ENCODE measurements at regions not wholly inside any gene's neighbourhood (a gene's known extent, or its start where the extent isn't known, plus 50 kb on each side); places are given as distances from the start of the nearest gene placed in this dataset.

DNA sequence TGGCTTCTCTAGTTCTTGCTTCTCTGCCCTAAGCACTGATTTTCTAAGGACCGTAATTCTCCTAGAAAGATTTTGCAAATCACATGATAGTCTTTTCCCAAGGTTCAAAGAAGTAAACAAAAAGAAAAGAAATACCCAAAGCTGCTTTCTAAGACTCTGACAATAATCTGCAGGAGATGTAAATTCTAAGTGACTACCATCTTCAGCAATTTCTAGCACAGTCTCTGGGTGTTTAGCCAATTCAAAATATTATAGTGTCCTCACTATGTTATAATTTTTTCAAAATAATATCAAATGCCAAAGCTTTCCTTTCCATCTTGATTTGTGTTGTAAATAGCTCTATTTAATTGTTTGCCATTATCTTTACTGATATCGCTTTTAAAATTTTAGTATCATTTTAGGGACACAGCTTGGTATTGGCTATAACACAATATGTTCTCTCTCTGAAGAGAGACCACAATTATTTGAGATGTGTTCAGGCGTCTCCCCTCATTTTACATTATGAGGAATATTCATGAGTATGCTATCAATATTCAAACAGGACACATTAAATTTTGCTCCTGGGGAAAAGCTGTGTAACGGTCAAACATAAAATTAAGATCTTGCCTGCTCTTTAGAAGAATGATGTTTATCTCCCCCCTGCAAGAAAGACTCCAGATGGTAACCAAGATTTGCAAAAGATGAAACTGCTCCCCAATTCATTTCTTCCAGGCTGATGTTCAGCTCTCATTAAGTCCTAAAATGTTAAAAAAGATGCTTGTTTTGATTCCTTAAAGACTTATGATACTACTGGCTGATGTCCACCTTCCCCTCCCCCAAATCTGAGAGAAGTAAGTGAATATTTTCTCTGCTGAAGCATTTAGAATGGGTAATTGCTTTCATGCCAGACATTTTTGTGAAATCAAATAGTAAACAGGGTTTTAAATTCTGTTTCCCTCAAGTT is 191.9 kb upstream of the WDR11 start:
- Histone ChIP-seq H3K4me2 (ENCODE audit: low read length) (no peak overlapping the region), H2AFZ (ENCODE audit: low read depth, low read length) (no peak overlapping the region), H3K9me3 (ENCODE audit: insufficient read depth, low read length) (no peaks in the 10 kb centered on the region), H3K79me2 (ENCODE audit: low read length) (no peaks in the 10 kb centered on the region), H3K36me3 (replicated peaks; ENCODE audit: low read depth, low read length) (no peaks in the 10 kb centered on the region), H3K9ac (ENCODE audit: low read length) (no peak overlapping the region), H3K27ac (ENCODE audit: low read length) (no peak overlapping the region), H3K4me1 (ENCODE audit: low read length) (no peaks in the 10 kb centered on the region), H3K4me3 (ENCODE audit: low read length) (no peak overlapping the region), H4K20me1 (ENCODE audit: insufficient read depth, low read length) (no peaks in the 10 kb centered on the region), H3K27me3 (ENCODE audit: low read depth, low read length) (no peaks in the 10 kb centered on the region)
- TF ChIP-seq EZH2phosphoT487 (IDR thresholded peaks at IDR 0.05; ENCODE audit: low read depth), result no peak
- TF ChIP-seq, protein P1, sequence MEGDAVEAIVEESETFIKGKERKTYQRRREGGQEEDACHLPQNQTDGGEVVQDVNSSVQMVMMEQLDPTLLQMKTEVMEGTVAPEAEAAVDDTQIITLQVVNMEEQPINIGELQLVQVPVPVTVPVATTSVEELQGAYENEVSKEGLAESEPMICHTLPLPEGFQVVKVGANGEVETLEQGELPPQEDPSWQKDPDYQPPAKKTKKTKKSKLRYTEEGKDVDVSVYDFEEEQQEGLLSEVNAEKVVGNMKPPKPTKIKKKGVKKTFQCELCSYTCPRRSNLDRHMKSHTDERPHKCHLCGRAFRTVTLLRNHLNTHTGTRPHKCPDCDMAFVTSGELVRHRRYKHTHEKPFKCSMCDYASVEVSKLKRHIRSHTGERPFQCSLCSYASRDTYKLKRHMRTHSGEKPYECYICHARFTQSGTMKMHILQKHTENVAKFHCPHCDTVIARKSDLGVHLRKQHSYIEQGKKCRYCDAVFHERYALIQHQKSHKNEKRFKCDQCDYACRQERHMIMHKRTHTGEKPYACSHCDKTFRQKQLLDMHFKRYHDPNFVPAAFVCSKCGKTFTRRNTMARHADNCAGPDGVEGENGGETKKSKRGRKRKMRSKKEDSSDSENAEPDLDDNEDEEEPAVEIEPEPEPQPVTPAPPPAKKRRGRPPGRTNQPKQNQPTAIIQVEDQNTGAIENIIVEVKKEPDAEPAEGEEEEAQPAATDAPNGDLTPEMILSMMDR (IDR thresholded peaks at IDR 0.05; ENCODE audit: low read depth, low read length), result no peak

DNA sequence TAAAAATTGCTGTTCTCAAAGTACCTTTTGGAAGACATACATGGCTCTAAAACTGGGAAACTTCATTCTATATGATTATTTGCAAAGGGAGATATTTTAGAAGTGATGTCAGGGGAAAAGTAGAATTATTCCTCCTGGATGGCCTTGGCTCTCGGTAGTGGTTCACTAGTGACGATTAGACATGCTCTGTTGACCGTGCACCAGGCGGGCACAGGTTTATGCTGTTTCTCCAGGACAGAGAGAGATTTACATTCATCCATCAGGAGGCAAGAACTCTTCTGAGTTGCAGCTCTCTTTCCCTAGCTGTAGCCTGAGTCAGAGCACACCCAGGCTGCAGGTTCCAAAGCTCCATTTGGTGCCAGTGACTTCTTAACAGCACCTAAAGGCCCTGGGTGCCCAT is 184.9 kb upstream of the WDR11 start:
- Histone ChIP-seq H3K27me3 (ENCODE audit: low read depth, low read length) (no peaks in the 10 kb centered on the region), H3K36me3 (replicated peaks; ENCODE audit: low read depth, low read length) (no peaks in the 10 kb centered on the region), H3K27ac (ENCODE audit: low read length) (no peak overlapping the region), H3K9ac (ENCODE audit: low read length) (no peak overlapping the region), H2AFZ (ENCODE audit: low read depth, low read length) (no peak overlapping the region), H3K9me3 (ENCODE audit: insufficient read depth, low read length) (no peaks in the 10 kb centered on the region), H3K4me1 (ENCODE audit: low read length) (no peaks in the 10 kb centered on the region), H3K79me2 (ENCODE audit: low read length) (no peaks in the 10 kb centered on the region), H3K4me3 (ENCODE audit: low read length) (no peak overlapping the region), H3K4me2 (ENCODE audit: low read length) (no peak overlapping the region), H4K20me1 (ENCODE audit: insufficient read depth, low read length) (no peaks in the 10 kb centered on the region)
- no peak for TF ChIP-seq EZH2phosphoT487 (IDR thresholded peaks at IDR 0.05; ENCODE audit: low read depth)
- TF ChIP-seq, protein P1 (IDR thresholded peaks at IDR 0.05; ENCODE audit: low read depth, low read length), result no peak

DNA sequence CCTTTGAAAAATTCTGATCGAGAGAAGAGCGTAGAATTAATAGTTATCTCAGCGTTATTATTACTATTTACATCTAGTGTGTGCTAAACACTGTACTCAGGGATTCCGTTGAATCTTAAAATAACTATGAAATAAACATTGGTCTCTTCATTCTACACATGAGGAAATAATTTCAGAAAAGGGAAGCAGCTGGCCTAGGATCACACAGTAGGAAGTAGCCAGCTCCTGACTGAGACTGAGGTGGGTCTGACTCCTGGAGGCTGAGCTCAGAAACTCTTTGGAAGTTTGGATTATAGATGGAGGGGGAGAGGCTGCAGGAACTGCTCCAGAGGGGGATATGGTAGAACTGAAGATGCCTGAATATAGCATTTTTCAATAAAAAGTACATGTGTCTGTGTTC is 183.9 kb upstream of the WDR11 start:
- TF ChIP-seq, protein P1 (IDR thresholded peaks at IDR 0.05; ENCODE audit: low read depth, low read length), result no peak
- TF ChIP-seq EZH2phosphoT487 (IDR thresholded peaks at IDR 0.05; ENCODE audit: low read depth), result no peak
- H3K4me1 ChIP-seq (ENCODE audit: low read length), result no peaks in the 10 kb centered on the region
- H3K9ac ChIP-seq (ENCODE audit: low read length), result no peak overlapping the region
- H3K9me3 ChIP-seq (ENCODE audit: insufficient read depth, low read length), result no peaks in the 10 kb centered on the region
- no peak overlapping the region for H3K27ac ChIP-seq (ENCODE audit: low read length)
- H3K27me3 ChIP-seq (ENCODE audit: low read depth, low read length), result no peaks in the 10 kb centered on the region
- no peaks in the 10 kb centered on the region for H3K36me3 ChIP-seq (replicated peaks; ENCODE audit: low read depth, low read length)
- H3K79me2 ChIP-seq (ENCODE audit: low read length), result no peaks in the 10 kb centered on the region
- no peak overlapping the region for H3K4me3 ChIP-seq (ENCODE audit: low read length)
- no peaks in the 10 kb centered on the region for H4K20me1 ChIP-seq (ENCODE audit: insufficient read depth, low read length)
- no peak overlapping the region for H3K4me2 ChIP-seq (ENCODE audit: low read length)
- no peak overlapping the region for H2AFZ ChIP-seq (ENCODE audit: low read depth, low read length)

DNA sequence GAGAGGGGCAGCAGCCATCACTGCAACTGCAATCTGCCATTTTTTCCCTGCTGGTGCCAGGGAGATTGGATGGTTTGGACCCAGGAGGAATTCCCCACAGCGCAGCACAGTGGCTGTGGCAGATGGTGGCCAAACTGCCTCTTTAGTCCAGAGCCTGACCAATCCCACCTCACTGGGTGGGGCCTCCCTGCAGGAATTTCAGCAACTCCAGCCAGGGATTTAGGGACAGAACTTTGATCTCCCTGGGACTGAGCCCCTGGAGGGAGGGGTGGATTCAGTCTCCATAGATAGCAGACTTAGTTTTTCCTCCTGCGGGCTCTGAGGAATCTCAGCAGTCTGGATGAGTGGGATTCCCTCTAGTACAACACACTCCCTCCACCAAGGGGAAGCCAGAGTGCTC is 179.7 kb upstream of the WDR11 start:
- H3K4me2 ChIP-seq (ENCODE audit: low read length), result no peak overlapping the region
- no peaks in the 10 kb centered on the region for H3K36me3 ChIP-seq (replicated peaks; ENCODE audit: low read depth, low read length)
- H3K27ac ChIP-seq (ENCODE audit: low read length), result no peak overlapping the region
- no peaks in the 10 kb centered on the region for H3K79me2 ChIP-seq (ENCODE audit: low read length)
- TF ChIP-seq, protein P1 (IDR thresholded peaks at IDR 0.05; ENCODE audit: low read depth, low read length), result no peak
- no peak for TF ChIP-seq EZH2phosphoT487 (IDR thresholded peaks at IDR 0.05; ENCODE audit: low read depth)
- no peak overlapping the region for H3K9ac ChIP-seq (ENCODE audit: low read length)
- no peak overlapping the region for H3K4me3 ChIP-seq (ENCODE audit: low read length)
- no peaks in the 10 kb centered on the region for H3K27me3 ChIP-seq (ENCODE audit: low read depth, low read length)
- H3K9me3 ChIP-seq (ENCODE audit: insufficient read depth, low read length), result no peaks in the 10 kb centered on the region
- no peaks in the 10 kb centered on the region for H4K20me1 ChIP-seq (ENCODE audit: insufficient read depth, low read length)
- no peak overlapping the region for H2AFZ ChIP-seq (ENCODE audit: low read depth, low read length)
- H3K4me1 ChIP-seq (ENCODE audit: low read length), result no peaks in the 10 kb centered on the region
